SK-N-SH (cell line): ENCODE measurements at regions not wholly inside any gene's neighbourhood (a gene's known extent, or its start where the extent isn't known, plus 50 kb on each side); places are given as distances from the start of the nearest gene placed in this dataset.

Experiments
- CHD2 ChIP-seq: fragments of 150-350 bp; IDR thresholded peaks from 2 replicates; pipeline ENCODE4 v1.6.1; 2018; ENCODE audit warnings: low read length; ENCODE audit not compliant: partially characterized antibody
- CTCF ChIP-seq: fragments of 200-600 bp; sonication (generic); IDR thresholded peaks from 2 replicates; pipeline ENCODE4 v1.6.1; 2017; ENCODE audit warnings: antibody characterized with exemption, mild to moderate bottlenecking, moderate library complexity
- MXI1 ChIP-seq: IDR thresholded peaks from 2 replicates; pipeline ENCODE4 v1.6.1; 2012; ENCODE audit warnings: mild to moderate bottlenecking, low read depth, low read length, improper control_type of control experiment
- NFIC ChIP-seq: IDR thresholded peaks from 2 replicates; pipeline ENCODE4 v1.4.0; 2012; ENCODE audit warnings: borderline replicate concordance
- POLR2AphosphoS5 ChIP-seq: IDR thresholded peaks from 2 replicates; pipeline ENCODE4 v1.6.1; 2012; ENCODE audit warnings: low read depth, low read length
- RAD21 ChIP-seq: IDR thresholded peaks from 2 replicates; pipeline ENCODE4 v1.6.1; 2012; ENCODE audit warnings: mild to moderate bottlenecking, low read length
- REST ChIP-seq: IDR thresholded peaks from 2 replicates; pipeline ENCODE4 v1.6.1; 2012; ENCODE audit warnings: mild to moderate bottlenecking, low read depth, low read length, moderate library complexity
- SIN3A ChIP-seq: IDR thresholded peaks from 2 replicates; pipeline ENCODE4 v1.6.1; 2012; ENCODE audit warnings: low read depth, mild to moderate bottlenecking, low read length, moderate library complexity, borderline replicate concordance
- SMC3 ChIP-seq: IDR thresholded peaks from 2 replicates; pipeline ENCODE4 v1.6.1; 2012; ENCODE audit warnings: low read depth, low read length, improper control_type of control experiment
- TCF12 ChIP-seq: IDR thresholded peaks from 2 replicates; pipeline ENCODE4 v1.4.0; 2012
- YY1 ChIP-seq: IDR thresholded peaks from 2 replicates; pipeline ENCODE4 v1.4.0; 2012; ENCODE audit warnings: low read depth, mild to moderate bottlenecking

GRCh38 chrX:106249706-106250379 is 81.7 kb downstream of the PWWP3B start:
- no peak for TF ChIP-seq TCF12
- no peak for TF ChIP-seq MXI1
- TF ChIP-seq RAD21: no peak
- TF ChIP-seq CTCF: no peak
- no peak for TF ChIP-seq SMC3
- no peak for TF ChIP-seq NFIC
- no peak for TF ChIP-seq CHD2
- TF ChIP-seq REST: no peak
- no peak for TF ChIP-seq POLR2AphosphoS5
- no peak for TF ChIP-seq YY1
- TF ChIP-seq SIN3A: no peak
